Stimulated activated CD4-positive, alpha-beta T cell treated with anti-CD3 and anti-CD28 coated beads, Interleukin-12 subunit alpha, Interleukin-12 subunit beta, amount 100 ng/mL, for 24 hours (primary cell): ENCODE measurements at regions not wholly inside any gene's neighbourhood (a gene's known extent, or its start where the extent isn't known, plus 50 kb on each side); places are given as distances from the start of the nearest gene placed in this dataset.
A peak's percentile ranks its signal among the peaks of the same experiment; 100 is the strongest.

Experiments used
- DNase-seq, 2 experiments: peaks; one replicate each; pipeline ENCODE4 v3.0.0-alpha.2; 2020; ENCODE audit warnings: low read depth in 2 of 2

GRCh38 chr3:193987186-193987585 lies 148.8 kb upstream of the HES1 start:
- no peak for DNase-seq

GRCh38 chr3:193989186-193989585 lies 146.8 kb upstream of the HES1 start:
- no peak for DNase-seq

- no peak for DNase-seq
Measured at GRCh38 chr3:193991666-193992424, 144.1 kb upstream of the HES1 start.

- DNase-seq, result no peak
Measured at GRCh38 chr3:193992425-193993037, 143.4 kb upstream of the HES1 start.

GRCh38 chr3:193996221-193996620 lies 139.7 kb upstream of the HES1 start:
- no peak for DNase-seq

GRCh38 chr3:193996641-193997089 lies 139.3 kb upstream of the HES1 start:
- no peak for DNase-seq

GRCh38 chr3:193997228-193998122 lies 138.5 kb upstream of the HES1 start:
- no peak for DNase-seq

GRCh38 chr3:193998123-193998448 lies 137.9 kb upstream of the HES1 start:
- no peak for DNase-seq

GRCh38 chr3:193998628-193999195 lies 137.2 kb upstream of the HES1 start:
- no peak for DNase-seq

GRCh38 chr3:194000100-194000499 lies 135.8 kb upstream of the HES1 start:
- DNase-seq, result no peak

- DNase-seq, result no peak
Measured at GRCh38 chr3:194000712-194001111, 135.2 kb upstream of the HES1 start.

GRCh38 chr3:194001728-194002459 lies 134.1 kb upstream of the HES1 start:
- no peak for DNase-seq

- peak in 1 of 2 experiments; percentile 18 for DNase-seq
Measured at GRCh38 chr3:194003114-194004057, 132.6 kb upstream of the HES1 start.

- no peak for DNase-seq
Measured at GRCh38 chr3:194005930-194006501, 129.9 kb upstream of the HES1 start.

- DNase-seq, result no peak
Measured at GRCh38 chr3:194007592-194008337, 128.2 kb upstream of the HES1 start.

GRCh38 chr3:194009019-194009418 lies 126.9 kb upstream of the HES1 start:
- no peak for DNase-seq

- no peak for DNase-seq
Measured at GRCh38 chr3:194009892-194010533, 125.9 kb upstream of the HES1 start.

- DNase-seq, result no peak
Measured at GRCh38 chr3:194011807-194012206, 124.1 kb upstream of the HES1 start.

GRCh38 chr3:194013928-194014327 lies 122.0 kb upstream of the HES1 start:
- no peak for DNase-seq
